ENCODE measurements at regions not wholly inside any gene's neighbourhood (a gene's known extent, or its start where the extent isn't known, plus 50 kb on each side); places are given as distances from the start of the nearest gene placed in this dataset.

GRCh38 chr2:9156483-9156882 is 50.1 kb upstream of the ASAP2 start:
- no peak for DNase-seq

DNA sequence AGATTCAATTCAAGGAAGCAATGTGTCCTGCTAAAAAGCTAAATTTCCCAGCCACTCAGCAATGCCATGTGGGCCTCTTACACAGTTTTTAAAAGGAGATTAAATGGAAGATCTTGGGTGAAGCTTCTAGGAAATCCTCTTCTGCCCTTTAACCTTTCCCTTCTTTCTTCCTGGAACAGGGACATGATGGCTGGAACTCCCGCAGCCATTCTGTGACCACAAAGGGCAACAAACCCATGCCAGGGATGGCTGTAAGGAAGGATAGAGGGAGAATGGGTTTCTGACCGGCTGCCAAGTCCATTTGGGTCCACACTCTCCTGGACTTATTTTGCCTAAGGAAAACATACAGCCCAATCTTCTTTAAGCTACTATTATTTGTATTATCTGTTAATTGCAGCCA is 52.6 kb upstream of the ASAP2 start:
- DNase-seq: no peak

GRCh38 chr2:9153643-9153980 is 53.0 kb upstream of the ASAP2 start:
- no peak for DNase-seq

DNA sequence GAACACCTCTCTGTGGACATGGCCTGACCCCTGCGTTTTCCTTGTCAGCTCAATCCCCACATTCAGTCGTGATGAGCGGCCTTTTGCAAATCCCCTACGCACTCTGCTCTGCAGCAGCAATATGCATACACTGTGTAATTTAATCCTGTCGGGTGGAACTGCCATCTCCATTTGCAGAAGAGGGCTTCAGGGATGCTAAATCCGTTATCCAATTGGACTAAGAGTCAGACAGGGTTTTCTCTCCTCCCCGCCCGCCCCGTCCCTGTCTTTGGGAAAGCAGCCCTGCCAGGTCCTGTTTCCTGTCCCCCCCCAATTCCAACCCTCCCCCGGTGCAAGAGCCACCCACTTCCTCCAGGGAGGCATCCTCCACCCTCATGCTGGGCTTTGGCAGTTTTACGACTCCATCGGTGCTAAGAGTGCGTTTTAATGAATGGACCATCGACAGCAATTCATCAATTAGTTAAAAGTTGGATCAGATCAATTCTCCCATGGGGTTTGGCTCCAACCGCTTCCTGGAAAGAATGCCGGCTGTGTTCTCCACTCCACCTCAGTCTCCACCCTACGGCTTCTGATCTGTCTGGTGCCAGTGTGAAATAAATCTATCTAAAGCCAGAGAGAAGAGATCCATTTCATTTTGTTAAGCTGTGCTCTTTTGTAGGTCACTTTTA is 53.5 kb upstream of the ASAP2 start:
- DNase-seq: no peak

DNA sequence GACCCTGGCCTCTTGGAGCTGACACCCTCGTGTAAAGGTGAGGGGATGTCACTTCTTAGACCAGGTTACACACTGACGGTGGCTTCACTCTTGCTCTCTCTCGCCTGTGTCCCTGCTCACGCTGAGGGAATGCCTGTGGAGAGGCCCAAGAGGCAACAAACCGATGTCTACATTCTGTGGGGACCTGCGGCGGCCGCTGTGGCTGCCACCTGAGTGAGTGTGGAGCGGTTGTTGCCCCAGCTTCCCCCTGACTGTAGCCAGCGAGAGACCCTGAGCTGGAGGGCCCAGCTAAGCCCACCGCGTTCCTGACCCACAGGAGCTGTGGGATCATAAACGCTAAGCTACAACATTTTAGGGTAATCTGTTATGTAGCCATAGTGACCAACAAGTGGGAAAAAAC is 55.7 kb upstream of the ASAP2 start:
- no peak for DNase-seq

DNA sequence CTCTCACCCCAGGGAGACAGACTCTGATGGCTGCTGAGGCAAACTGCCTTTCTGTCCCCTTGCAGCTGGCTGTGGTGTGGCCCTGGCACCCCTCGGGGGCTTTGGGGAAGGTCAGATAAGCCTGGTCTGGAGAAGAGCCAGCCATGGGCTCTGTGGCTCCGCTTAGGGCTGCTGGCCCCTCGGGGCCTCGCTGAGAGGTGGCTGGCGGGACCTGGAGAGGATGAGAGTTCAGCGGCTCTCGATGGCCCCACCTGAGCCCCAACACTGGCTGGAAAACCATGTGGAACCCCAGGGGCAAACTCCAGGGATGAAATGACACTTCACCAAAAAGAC is 56.1 kb upstream of the ASAP2 start:
- DNase-seq: no peak

DNA sequence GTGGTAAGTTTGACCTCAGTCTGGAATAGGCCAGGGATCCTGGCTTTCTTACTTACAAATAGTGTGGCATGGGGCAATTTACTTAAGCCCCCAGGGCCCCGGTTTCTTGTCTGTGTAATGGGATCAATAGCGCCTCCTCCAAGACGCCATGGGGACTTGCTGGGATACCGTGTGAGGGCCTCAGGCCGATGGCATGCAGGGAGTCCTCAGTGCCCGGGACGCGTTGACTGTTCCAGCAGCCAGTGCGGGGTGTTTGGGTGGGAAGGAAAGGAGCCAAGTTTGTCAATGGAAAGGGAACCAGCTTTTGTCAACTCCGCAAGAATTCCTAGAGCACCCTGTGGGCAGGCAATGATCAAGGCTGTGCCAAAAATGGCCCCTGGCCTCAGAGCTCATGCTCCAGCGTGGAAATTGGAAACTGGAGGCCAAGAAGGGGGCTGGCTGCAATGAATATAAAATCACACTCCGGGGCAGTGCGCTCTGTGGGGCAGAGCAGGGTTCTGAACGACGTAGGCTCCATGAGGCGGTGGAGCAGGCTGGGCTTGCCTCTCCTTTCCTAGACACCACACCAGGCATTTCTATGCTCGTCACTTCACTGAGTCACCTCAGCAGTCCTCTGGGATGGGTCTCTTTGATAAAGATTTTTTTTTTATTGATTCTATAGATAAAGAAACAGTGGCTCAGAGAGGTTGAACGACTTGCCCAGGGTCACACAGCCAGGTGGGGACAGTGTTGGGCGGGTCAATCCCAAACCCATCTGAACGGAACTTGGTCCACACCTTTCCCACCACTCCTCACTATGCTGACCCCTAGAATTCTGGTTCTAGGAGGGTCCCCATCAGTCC is 56.7 kb upstream of the ASAP2 start:
- no peak for DNase-seq

DNA sequence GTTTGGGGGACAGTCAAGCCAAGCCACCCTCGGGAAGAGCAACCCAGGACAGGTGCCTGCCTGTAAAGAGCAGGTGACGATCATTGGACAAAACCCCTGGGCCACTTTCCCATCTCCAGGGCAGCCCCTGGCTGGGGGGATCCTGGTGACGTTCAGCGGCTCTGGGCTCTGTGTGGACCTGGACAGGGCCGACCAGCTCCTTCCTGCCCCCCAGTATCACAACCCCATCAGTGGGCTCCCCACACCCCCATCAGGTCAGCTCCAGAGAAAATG is 57.3 kb upstream of the ASAP2 start:
- DNase-seq: no peak

DNA sequence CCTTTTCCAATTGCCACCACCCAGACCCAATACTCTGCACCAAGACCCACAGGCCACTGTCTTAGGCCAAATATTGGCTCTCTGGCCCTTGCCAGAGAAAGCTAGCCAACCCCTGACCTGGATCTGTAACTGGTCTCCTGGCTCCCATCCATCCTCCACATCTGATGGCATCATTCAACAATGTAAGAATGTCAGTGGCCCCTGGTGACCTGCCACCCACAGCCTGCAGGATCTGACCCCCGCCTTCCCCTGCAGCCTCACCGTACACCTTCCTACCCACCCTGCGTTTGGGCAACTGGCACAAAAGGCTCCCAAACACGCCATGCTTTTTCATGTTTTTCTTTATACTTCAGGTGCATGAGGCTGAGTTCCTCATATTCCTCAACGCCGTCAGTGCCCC is 60.0 kb upstream of the ASAP2 start:
- no peak for DNase-seq

DNA sequence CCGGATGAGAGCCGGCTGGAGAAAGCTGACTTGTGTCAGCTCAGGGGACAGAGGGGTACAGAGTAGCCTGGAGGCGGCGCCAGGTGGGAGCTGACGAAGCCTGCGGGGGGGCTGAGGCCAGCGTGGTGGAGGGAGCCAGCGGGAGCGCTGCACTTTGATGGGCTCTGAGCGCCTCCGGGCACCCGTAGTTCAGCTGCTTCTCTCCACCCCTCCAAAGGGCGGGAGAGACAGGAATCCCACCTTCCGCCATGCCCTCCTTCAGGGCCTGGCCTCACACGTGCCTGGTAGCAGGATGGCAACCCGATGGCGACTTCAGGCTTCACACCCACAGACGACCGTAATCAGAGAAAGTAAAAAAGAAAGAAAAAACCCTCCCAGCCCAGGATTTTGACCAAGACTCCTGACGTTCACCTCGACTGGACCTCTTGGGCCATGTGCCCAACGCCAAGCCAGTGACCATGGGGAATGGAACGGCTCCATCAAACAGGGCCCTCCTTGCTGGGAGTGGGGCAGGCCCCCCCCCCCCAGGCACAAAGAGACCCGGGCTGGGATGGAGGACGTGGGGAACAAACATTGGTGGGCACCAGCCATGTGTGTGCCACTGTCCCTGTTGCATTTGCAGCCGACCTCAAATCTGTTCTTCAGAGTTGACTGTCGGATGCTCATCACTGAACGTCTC is 60.7 kb upstream of the ASAP2 start:
- no peak for DNase-seq

DNA sequence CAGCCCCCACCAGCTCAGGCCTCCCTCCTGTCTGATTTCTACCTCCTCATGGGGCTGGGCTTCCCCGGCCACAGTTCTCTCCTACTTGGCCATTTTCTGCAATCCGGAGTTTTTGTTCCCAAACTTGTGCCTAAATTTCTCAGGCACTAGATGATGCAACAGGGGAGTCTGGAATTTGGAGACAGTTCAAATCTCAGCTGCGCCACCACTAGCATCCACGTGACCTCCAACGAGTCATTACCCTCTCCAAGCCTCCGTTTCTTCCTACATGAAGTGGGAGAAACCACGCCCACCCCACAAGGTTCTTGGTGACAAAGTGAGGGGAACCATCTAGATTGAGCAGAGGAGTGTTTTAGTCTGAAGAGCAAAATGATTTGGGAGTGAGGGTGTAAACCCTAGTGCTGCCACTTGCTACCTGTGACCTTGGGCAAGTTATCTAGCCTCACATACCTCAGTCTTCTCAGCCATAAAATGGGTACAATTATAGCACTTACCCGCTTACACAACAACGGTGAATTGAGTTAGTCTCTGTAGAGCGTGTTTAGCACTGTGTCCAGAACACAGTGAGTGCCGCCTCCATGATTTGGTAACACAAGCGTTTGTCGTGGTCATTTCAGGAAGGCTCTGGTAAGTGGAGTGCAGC is 61.4 kb upstream of the ASAP2 start:
- no peak for DNase-seq

DNA sequence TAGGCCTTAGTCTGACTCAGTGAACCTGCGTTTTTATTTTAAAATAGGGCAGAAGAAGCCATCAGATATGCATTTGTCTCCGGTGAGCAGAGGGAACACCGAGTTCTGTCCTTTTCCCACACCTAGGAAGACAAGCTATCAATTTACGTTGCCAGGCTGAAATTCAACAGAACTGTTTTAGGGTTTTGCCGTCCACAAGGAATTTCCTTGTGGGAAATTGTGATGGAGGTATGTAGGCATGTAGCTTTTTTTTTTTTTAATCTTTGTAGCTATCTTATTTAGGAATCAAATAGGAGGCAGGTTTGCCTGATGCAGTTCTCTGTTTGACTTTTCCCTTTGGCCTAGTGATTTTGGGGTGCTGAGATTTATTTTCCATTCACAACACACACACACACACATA is 62.0 kb upstream of the ASAP2 start:
- no peak for DNase-seq

GRCh38 chr2:9144046-9144445 is 62.6 kb upstream of the ASAP2 start:
- DNase-seq: no peak

GRCh38 chr2:9143264-9143815 is 63.3 kb upstream of the ASAP2 start:
- DNase-seq: no peak

DNA sequence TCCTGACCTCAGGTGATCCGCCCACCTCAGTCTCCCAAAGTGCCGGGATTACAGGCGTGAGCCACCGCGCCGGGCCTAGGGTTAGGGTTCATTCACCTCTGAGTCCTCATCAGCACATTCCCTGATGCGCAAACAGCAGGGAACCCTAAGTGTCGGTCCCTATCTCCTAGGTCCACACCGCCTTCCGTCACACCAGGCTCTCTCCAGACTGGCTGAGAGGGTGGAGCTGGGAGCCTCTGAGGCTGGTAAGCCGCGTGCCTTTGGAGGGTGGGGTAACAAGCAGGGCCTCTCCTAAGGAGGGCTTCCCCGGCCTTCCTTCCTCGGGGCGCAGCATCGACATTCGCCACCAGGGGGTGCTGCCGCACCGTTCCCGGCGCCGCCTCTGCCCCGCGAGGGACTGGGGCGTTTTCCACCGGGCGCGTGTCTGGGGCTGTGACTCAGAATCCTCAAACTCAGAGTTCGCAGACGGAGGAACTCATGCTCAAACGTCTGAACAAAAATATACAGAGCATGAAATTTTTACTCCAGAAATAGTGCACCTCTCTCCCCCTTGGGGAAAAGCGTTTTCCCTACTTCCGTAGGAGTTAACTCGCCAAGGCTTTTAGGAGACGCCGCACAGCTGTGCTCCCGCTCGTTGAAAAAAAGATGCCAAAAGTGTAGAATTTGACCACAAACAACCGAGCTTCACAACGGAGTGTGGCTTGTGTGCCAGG is 63.9 kb upstream of the ASAP2 start:
- DNase-seq: peak; percentile 67

DNA sequence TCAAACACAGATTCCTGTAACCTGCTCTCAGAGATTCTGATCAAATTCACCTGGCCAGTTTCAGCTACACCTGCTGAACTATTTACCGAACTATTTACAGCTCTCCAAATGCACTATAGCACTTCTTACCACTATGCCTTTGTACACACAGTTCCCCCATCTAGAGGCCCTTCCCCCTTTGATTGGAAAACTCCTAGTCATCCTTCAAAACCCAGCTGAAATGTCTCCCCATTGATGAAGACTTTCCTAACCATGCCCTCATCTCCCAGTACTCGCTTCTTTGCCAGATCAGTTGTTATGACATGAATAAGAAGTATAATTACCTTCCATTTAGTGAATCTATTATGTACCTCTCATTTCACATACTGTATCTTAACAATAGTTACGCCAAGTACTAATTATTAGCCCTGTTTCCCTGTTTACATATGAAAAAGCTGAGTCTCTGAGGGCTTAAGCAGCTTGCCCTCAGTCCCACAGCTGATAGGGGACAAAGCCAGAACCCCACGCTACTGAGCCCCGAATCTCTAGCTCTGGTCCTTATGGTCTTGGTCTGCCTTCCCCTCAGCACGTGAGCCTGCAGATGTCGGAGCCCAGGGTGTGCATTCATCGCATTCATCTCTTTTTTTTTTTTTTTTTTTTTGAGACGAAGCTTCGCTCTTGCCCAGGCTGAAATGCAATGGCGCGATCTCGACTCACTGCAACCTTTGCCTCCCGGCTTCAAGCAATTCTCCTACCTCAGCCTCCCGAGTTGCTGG is 64.7 kb upstream of the ASAP2 start:
- no peak for DNase-seq

DNA sequence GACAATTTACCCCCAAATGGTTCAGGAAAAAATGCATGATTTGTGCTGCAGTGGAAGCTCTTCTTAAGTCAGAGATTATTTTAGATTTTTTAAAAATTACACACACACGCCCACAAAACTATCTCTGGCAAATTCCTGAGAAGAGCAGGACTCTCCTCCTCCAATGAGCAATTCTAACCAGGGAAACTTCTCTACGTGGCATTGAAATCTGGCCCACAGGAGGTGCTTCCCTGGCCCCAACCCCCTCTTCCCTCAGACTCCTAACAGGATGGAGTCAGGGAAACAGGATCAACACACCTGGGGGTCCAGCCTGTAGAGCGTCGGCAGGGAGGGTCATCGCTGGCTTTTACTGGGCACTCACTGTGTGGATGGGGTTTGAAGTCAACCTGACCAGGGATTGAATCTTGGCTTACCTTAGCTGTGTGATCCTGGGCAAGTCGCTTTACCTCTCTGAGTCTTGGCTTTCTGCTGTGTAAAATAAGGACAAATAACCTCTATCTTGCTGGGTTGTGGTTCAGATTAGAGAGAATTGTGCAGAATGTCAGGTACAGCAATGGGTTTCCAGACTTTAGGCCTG is 65.4 kb upstream of the ASAP2 start:
- no peak for DNase-seq

- DNase-seq: no peak
These were observed 66.0 kb upstream of the ASAP2 start for GRCh38 chr2:9140645-9141044.

GRCh38 chr2:9139491-9140443 is 66.8 kb upstream of the ASAP2 start:
- DNase-seq: peak; percentile 58
